Parathyroid adenoma (tissue), 2 donors: ENCODE measurements at regions not wholly inside any gene's neighbourhood (a gene's known extent, or its start where the extent isn't known, plus 50 kb on each side); places are given as distances from the start of the nearest gene placed in this dataset.

Source experiments
- H2AFZ ChIP-seq: fragments of 300-600 bp; sonication (generic); one replicate; pipeline ENCODE4 v1.7.0; 2017; ENCODE audit warnings: antibody characterized with exemption, mild to moderate bottlenecking
- H3K27ac ChIP-seq: fragments of 300-600 bp; sonication (generic); one replicate; pipeline ENCODE4 v1.7.0; 2017
- H3K27me3 ChIP-seq: fragments of 300-600 bp; sonication (generic); one replicate; pipeline ENCODE4 v1.7.0; 2017; ENCODE audit warnings: low read length; ENCODE audit not compliant: control insufficient read depth, insufficient read depth
- H3K36me3 ChIP-seq: fragments of 300-600 bp; sonication (generic); one replicate; pipeline ENCODE4 v1.7.0; 2017; ENCODE audit warnings: low read length; ENCODE audit not compliant: control insufficient read depth, insufficient read depth
- H3K4me1 ChIP-seq: fragments of 300-600 bp; sonication (generic); one replicate; pipeline ENCODE4 v1.7.0; 2017; ENCODE audit warnings: control low read depth
- H3K4me2 ChIP-seq: fragments of 300-600 bp; sonication (generic); one replicate; pipeline ENCODE4 v1.7.0; 2017; ENCODE audit warnings: low read length
- H3K4me3 ChIP-seq: fragments of 300-600 bp; sonication (generic); one replicate; pipeline ENCODE4 v1.7.0; 2017; ENCODE audit warnings: low read depth, low read length
- H3K79me2 ChIP-seq: fragments of 300-600 bp; sonication (generic); one replicate; pipeline ENCODE4 v1.7.0; 2017; ENCODE audit warnings: control low read depth
- H3K9ac ChIP-seq: fragments of 300-600 bp; sonication (generic); one replicate; pipeline ENCODE4 v1.7.0; 2017; ENCODE audit warnings: mild to moderate bottlenecking
- H3K9me3 ChIP-seq: fragments of 300-600 bp; sonication (generic); one replicate; pipeline ENCODE4 v1.7.0; 2017; ENCODE audit warnings: low read length; ENCODE audit not compliant: control insufficient read depth
- TF ChIP-seq, protein P1 (sequence below): fragments of 300-600 bp; sonication (generic); IDR thresholded peaks from one replicate; pipeline ENCODE4 v1.7.0; 2017; ENCODE audit warnings: antibody characterized with exemption, mild to moderate bottlenecking
- donor health status: primary hyperparathyroidism.

DNA sequence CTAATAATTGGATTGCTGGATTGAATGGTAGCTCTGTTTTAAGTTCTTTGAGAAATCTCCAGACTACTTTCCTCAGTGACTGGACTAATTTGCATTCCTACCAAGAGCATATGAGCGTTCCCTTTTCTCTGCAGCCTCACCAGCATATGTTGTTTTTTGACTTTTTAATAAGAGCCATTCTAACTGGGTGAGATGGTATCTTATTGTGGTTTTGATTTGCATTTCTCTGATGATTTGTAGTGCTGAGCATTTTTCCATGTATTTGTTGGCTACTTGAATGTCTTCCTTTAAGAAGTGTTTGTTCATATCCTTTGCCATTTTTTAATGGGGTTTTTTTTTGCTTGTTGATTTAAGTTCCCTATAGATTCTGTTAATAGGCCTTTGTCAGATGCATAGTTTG lies 94.7 kb upstream of the AHI1 start:
- no peaks in the 10 kb centered on the region for H3K79me2 ChIP-seq
- TF ChIP-seq, protein P1, sequence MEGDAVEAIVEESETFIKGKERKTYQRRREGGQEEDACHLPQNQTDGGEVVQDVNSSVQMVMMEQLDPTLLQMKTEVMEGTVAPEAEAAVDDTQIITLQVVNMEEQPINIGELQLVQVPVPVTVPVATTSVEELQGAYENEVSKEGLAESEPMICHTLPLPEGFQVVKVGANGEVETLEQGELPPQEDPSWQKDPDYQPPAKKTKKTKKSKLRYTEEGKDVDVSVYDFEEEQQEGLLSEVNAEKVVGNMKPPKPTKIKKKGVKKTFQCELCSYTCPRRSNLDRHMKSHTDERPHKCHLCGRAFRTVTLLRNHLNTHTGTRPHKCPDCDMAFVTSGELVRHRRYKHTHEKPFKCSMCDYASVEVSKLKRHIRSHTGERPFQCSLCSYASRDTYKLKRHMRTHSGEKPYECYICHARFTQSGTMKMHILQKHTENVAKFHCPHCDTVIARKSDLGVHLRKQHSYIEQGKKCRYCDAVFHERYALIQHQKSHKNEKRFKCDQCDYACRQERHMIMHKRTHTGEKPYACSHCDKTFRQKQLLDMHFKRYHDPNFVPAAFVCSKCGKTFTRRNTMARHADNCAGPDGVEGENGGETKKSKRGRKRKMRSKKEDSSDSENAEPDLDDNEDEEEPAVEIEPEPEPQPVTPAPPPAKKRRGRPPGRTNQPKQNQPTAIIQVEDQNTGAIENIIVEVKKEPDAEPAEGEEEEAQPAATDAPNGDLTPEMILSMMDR: no peak
- H3K4me3 ChIP-seq: no peak overlapping the region
- no peak overlapping the region for H3K4me2 ChIP-seq
- no peaks in the 10 kb centered on the region for H3K27me3 ChIP-seq
- no peak overlapping the region for H2AFZ ChIP-seq
- no peak overlapping the region for H3K9ac ChIP-seq
- no peaks in the 10 kb centered on the region for H3K36me3 ChIP-seq
- H3K9me3 ChIP-seq: no peaks in the 10 kb centered on the region
- no peak overlapping the region for H3K27ac ChIP-seq
- H3K4me1 ChIP-seq: no peaks in the 10 kb centered on the region

GRCh38 chr6:135594000-135594399 lies 96.5 kb upstream of the AHI1 start:
- Histone ChIP-seq H3K36me3 (no peaks in the 10 kb centered on the region), H2AFZ (no peak overlapping the region), H3K4me1 (no peaks in the 10 kb centered on the region), H3K27ac (no peak overlapping the region), H3K9ac (no peak overlapping the region), H3K4me2 (no peak overlapping the region), H3K9me3 (no peaks in the 10 kb centered on the region), H3K4me3 (no peak overlapping the region), H3K27me3 (no peaks in the 10 kb centered on the region), H3K79me2 (no peaks in the 10 kb centered on the region)
- TF ChIP-seq, protein P1: no peak

DNA sequence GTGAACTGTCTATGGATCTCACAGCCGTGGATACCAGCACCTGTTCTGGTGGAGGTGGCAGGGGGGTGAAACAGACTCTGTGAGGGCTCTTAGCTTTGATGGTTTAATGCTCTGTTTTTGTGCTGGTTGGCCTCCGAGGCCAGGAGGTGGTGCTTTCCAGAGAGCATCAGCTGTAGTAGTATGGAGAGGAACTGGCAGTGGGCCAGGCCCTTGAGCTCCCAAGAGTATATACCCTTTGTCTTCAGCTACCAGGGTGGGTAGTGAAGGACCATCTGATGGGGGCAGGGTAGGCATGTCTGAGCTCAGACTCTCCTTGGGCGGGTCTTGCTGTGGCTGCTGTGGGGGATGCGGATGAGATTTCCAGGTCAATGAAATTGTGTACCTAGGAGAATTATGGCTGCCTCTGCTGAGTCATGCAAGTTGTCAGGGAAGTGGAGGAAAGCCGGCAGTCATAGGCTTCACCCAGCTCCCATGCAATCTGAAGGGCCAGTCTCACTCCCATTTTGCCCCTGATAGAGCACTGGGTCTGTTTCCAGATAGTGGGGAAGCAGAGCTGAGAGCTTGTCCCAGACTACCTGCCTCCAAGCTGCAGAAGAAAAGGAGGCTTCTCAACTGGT lies 102.7 kb upstream of the AHI1 start:
- no peak overlapping the region for H2AFZ ChIP-seq

GRCh38 chr6:135600931-135601330 lies 103.4 kb upstream of the AHI1 start:
- H3K4me3 ChIP-seq: no peak overlapping the region
- H3K27ac ChIP-seq: no peak overlapping the region
- no peak overlapping the region for H3K4me2 ChIP-seq
- TF ChIP-seq, protein P1: no peak
- no peaks in the 10 kb centered on the region for H3K4me1 ChIP-seq
- no peak overlapping the region for H2AFZ ChIP-seq
- no peak overlapping the region for H3K9ac ChIP-seq
- H3K9me3 ChIP-seq: no peaks in the 10 kb centered on the region
- H3K27me3 ChIP-seq: no peaks in the 10 kb centered on the region
- H3K36me3 ChIP-seq: no peaks in the 10 kb centered on the region
- no peaks in the 10 kb centered on the region for H3K79me2 ChIP-seq

More for the DNA sequence above, 102.7 kb upstream of the AHI1 start:
- Histone ChIP-seq H3K4me2 (no peak overlapping the region), H3K27me3 (no peaks in the 10 kb centered on the region), H3K4me3 (no peak overlapping the region), H3K9me3 (no peaks in the 10 kb centered on the region), H3K9ac (no peak overlapping the region), H3K79me2 (no peaks in the 10 kb centered on the region), H3K36me3 (no peaks in the 10 kb centered on the region), H3K27ac (no peak overlapping the region), H3K4me1 (no peaks in the 10 kb centered on the region)
- TF ChIP-seq, protein P1: no peak

DNA sequence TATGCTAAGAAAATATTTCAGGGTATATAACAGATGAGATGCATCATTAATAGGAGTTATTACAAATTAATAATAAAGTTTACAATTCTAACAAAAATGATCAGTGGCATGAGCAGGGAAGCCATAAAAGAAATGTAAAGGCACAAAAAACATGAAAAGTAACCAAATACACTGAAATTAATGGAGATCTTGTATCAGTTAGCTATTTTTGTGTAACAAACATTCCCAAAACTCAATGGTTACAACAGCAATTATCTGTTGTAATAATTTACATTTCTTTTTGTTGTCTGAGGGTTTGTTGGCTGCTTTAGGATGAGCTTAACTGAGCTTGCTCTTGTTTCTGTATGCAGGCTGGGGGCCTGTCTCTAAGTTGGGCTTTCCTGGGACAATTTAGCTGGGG lies 104.3 kb upstream of the AHI1 start:
- TF ChIP-seq, protein P1: no peak
- H3K27ac ChIP-seq: no peak overlapping the region
- no peak overlapping the region for H2AFZ ChIP-seq
- no peaks in the 10 kb centered on the region for H3K36me3 ChIP-seq
- no peaks in the 10 kb centered on the region for H3K79me2 ChIP-seq
- H3K9me3 ChIP-seq: no peaks in the 10 kb centered on the region
- H3K4me1 ChIP-seq: no peaks in the 10 kb centered on the region
- H3K9ac ChIP-seq: no peak overlapping the region
- H3K4me2 ChIP-seq: no peak overlapping the region
- no peaks in the 10 kb centered on the region for H3K27me3 ChIP-seq
- no peak overlapping the region for H3K4me3 ChIP-seq
